COR-L47 (cell line): ENCODE measurements at regions not wholly inside any gene's neighbourhood (a gene's known extent, or its start where the extent isn't known, plus 50 kb on each side); places are given as distances from the start of the nearest gene placed in this dataset.

Experiments
- DNase-seq: peaks from one replicate; lab custom pipeline; 2025; lab: John Stamatoyannopoulos, UW

DNA sequence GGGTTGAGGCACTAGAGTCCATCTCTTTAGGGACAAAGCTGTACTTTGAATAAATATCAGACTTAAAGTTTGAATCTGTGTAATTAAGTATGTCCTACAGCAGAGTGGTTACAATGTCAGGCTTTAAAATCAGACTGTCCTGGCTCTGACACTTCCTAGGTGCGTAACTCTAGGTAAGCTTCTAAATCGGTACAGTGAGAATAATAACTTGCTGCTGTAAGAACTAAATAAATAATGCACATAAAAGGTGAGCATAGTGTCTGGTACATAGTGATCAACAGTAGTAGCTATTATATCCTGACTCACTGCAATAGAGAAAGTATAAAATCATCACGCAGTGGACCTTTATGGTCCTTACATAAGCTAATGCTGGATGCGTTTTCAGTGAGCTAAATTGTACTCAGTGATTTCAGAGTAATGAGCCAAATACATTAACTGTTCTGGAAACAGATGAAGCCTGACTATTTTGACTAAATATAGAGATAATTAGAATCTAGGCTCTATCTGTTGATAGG lies 72.2 kb upstream of the PDK4 start:
- no peak for DNase-seq

DNA sequence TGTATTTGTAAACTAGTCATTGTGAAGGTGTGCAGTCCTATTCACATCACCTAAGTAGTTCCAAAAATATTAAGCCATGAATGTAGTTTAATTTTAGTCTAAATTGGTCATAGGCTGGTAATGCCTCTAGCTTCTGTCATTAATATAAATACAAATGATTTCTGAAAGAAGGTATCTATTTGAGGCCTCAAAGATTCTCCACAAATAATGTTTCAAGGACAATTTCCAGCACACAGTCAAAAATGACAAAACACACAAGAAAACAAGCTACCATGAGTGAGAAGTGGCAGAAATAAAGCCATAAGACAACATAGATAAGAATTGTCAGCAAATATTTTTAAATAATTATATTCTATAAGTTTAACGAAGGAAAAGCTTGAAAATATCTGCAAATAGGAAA lies 66.7 kb upstream of the PDK4 start:
- no peak for DNase-seq

DNA sequence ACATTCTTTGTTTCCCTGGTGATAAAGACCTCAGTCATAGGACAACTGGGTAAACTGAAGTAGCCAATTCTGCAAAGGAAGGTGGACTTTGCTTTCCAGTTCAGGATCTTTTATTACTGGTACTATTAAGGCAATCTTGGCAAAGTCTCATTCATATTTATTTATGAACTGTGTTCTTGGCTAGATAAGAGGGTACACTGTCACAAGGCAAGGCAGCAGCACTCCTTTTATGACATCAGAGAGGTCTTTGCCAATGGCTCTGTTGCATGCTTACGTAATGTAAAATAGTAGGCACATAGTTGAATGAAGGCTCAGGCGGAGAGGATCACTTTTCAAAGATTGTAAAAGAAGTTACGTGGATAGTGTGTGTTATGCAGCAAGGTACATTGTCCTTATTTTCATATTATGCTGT lies 63.7 kb upstream of the PDK4 start:
- no peak for DNase-seq

DNA sequence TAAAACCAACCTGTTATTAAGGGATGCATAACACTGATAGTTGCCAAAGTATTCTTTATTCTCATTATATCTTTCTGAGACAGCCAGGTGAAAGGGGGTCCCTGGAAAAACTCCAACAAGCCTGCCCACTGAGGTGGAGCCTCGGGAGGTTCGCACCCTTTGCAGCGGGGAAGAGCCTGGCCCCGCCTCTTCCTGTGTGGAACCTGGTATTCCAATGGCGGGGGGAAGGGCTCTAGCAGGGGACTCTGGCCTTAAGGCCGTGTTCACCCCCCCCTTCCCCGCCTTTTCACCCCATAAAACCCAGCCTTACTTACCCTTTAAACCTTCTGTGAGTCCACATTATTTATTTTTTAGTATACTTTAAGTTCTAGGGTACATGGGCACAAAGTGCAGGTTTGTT lies 62.4 kb upstream of the PDK4 start:
- no peak for DNase-seq

DNA sequence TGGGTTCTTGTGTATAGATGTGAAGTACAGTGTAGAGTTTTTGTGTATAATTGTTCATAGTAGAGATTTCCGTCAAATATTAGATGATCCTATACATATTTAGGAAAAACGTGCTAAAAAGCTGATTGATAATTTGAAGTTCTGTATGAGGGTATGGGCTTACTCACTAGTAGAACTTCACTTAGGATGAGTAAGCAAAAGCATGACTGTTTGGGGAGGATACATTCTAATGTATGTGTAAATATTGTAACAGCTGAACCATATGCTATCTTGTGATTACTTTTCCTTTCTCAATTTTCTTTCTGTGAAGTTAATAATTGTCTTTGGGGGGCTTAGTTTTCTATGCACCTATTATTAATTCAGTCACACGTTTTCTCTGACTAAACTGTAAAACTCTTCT lies 53.2 kb upstream of the PDK4 start:
- DNase-seq: no peak

DNA sequence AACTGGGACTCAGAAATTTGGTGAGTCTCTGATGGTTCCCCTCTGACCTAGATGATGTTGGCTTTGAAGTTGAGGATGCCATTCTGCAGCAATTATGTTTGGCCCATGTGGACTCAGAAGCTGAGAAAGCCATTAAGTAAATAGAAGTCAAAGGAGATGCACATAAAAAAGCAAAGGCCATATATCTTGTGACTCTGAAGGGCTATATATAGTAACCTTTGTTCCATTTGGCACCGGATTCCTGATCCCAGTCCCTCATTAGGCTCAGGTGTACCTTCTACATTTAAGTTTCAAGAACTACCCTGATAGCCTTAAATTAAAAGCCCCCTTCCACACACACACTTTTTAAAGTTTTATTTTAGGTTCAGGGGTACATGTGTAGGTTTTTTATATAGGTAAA lies 50.0 kb upstream of the PDK4 start:
- DNase-seq: no peak
